Neuronal stem cell (in vitro differentiated cells): ENCODE measurements at regions not wholly inside any gene's neighbourhood (a gene's known extent, or its start where the extent isn't known, plus 50 kb on each side); places are given as distances from the start of the nearest gene placed in this dataset.

ENCODE experiments used
- DNase-seq: peaks from one replicate; pipeline ENCODE4 v3.0.0-alpha.2; 2013; ENCODE audit warnings: low spot score
- H2AFZ ChIP-seq: one replicate; pipeline ENCODE4 v1.6.1; 2013; ENCODE audit warnings: mild to moderate bottlenecking, low read length, inconsistent platforms
- H2AK5ac ChIP-seq: 2 replicates; pipeline ENCODE4 v1.6.1; 2013; ENCODE audit warnings: low read depth, mild to moderate bottlenecking, inconsistent platforms, low read length, moderate library complexity, mixed read lengths
- H2BK120ac ChIP-seq: 2 replicates; pipeline ENCODE4 v1.6.1; 2013; ENCODE audit warnings: low read depth, mild to moderate bottlenecking, inconsistent platforms, low read length, moderate library complexity, mixed read lengths
- H2BK12ac ChIP-seq: one replicate; pipeline ENCODE4 v1.6.1; 2013; ENCODE audit warnings: low read length, inconsistent platforms
- H2BK15ac ChIP-seq: 2 replicates; pipeline ENCODE4 v1.6.1; 2013; ENCODE audit warnings: mild to moderate bottlenecking, low read length, inconsistent platforms, mixed read lengths
- H2BK5ac ChIP-seq: one replicate; pipeline ENCODE4 v1.6.1; 2013; ENCODE audit warnings: inconsistent platforms, mild to moderate bottlenecking, low read length, moderate library complexity
- H3K14ac ChIP-seq: one replicate; pipeline ENCODE4 v1.6.1; 2013; ENCODE audit warnings: low read length, inconsistent platforms
- H3K18ac ChIP-seq: 2 replicates; pipeline ENCODE4 v1.6.1; 2013; ENCODE audit warnings: low read length, inconsistent platforms
- H3K23ac ChIP-seq: 2 replicates; pipeline ENCODE4 v1.6.1; 2013; ENCODE audit warnings: low read depth, mild to moderate bottlenecking, mixed read lengths, low read length, inconsistent platforms; ENCODE audit not compliant: poor library complexity
- H3K27ac ChIP-seq: replicated peaks from 3 replicates; pipeline ENCODE4 v1.5.1; 2013; ENCODE audit warnings: low read length, inconsistent platforms
- H3K27me3 ChIP-seq, 3 experiments: 2 replicates each; pipeline ENCODE4 v1.6.1; 2013; ENCODE audit warnings: low read length in 3 of 3, mild to moderate bottlenecking in 2 of 3, inconsistent platforms in 1 of 3, low read depth in 1 of 3, mixed read lengths in 1 of 3, moderate library complexity in 1 of 3; ENCODE audit not compliant: control insufficient read depth in 3 of 3, insufficient read depth in 3 of 3
- H3K36me3 ChIP-seq, 2 donors: replicated peaks in 1 of 2; 2 replicates each; pipeline ENCODE4 v1.6.1; 2013; ENCODE audit warnings: low read length in 2 of 2; ENCODE audit not compliant: control insufficient read depth in 2 of 2, insufficient read depth in 2 of 2
- H3K4ac ChIP-seq: 2 replicates; pipeline ENCODE4 v1.6.1; 2013; ENCODE audit warnings: inconsistent platforms, mild to moderate bottlenecking, low read length, moderate library complexity
- H3K4me1 ChIP-seq, 2 donors: 1 replicate in 1 of 2; 2 replicates in 1 of 2; pipeline ENCODE4 v1.6.1; 2013; ENCODE audit warnings: low read length in 2 of 2, low read depth in 1 of 2; ENCODE audit not compliant: control insufficient read depth in 2 of 2, insufficient read depth in 1 of 2
- H3K4me2 ChIP-seq: one replicate; pipeline ENCODE4 v1.6.1; 2013; ENCODE audit warnings: mild to moderate bottlenecking, low read length, inconsistent platforms; ENCODE audit not compliant: insufficient read depth, poor library complexity, severe bottlenecking
- H3K4me3 ChIP-seq, 2 donors: 2 replicates each; pipeline ENCODE4 v1.5.1; 2013; ENCODE audit warnings: low read length in 2 of 2, mild to moderate bottlenecking in 2 of 2, inconsistent platforms in 1 of 2, moderate library complexity in 1 of 2
- H3K79me1 ChIP-seq: one replicate; pipeline ENCODE4 v1.6.1; 2013; ENCODE audit warnings: low read depth, mild to moderate bottlenecking, inconsistent platforms, low read length, moderate library complexity
- H3K9ac ChIP-seq: one replicate; pipeline ENCODE4 v1.6.1; 2013; ENCODE audit warnings: mild to moderate bottlenecking, low read depth, low read length, inconsistent platforms; ENCODE audit not compliant: poor library complexity
- H3K9me3 ChIP-seq, 2 donors: replicated peaks in 1 of 2; 2 replicates each; pipeline versions ENCODE3 to v1.6.1; 2013; ENCODE audit warnings: low read length in 2 of 2, mild to moderate bottlenecking in 2 of 2, inconsistent platforms in 1 of 2, low read depth in 1 of 2, mixed read lengths in 1 of 2, moderate library complexity in 1 of 2; ENCODE audit not compliant: control insufficient read depth in 2 of 2, insufficient read depth in 1 of 2
- H4K8ac ChIP-seq: one replicate; pipeline ENCODE4 v1.6.1; 2013; ENCODE audit warnings: low read depth, mild to moderate bottlenecking, inconsistent platforms, low read length, moderate library complexity
- H4K91ac ChIP-seq: one replicate; pipeline ENCODE4 v1.6.1; 2013; ENCODE audit warnings: low read length, low read depth, mild to moderate bottlenecking, inconsistent platforms; ENCODE audit not compliant: poor library complexity
- WGBS, 2 donors: extraction: QIAGEN DNeasy Blood & Tissue Kit; methylation state at CpG; one replicate each; pipeline ENCODE4 v1.1.7; 2013; ENCODE audit warnings: missing lambda C conversion rate in 2 of 2, mixed read lengths in 1 of 2; ENCODE audit not compliant: insufficient read length in 2 of 2, insufficient replicate concordance in 1 of 2; ENCODE audit errors: extremely low coverage in 2 of 2; 5-methylcytosine and 5-hydroxymethylcytosine counted together

GRCh38 chr6:142013875-142014495 is 118.7 kb upstream of the GJE1 start:
- Histone ChIP-seq H3K4me3 (no peak overlapping the region), H3K27me3 (no peaks in the 10 kb centered on the region), H4K91ac (no peak overlapping the region), H3K9me3 (no peaks in the 10 kb centered on the region), H2AK5ac (no peak overlapping the region), H4K8ac (no peak overlapping the region), H2BK120ac (no peak overlapping the region), H2BK5ac (no peak overlapping the region), H3K4me1 (peaks cover 2 to 7% of the 10 kb centered on the region in 2 donors), H3K9ac (no peak overlapping the region), H3K4me2 (no peak overlapping the region), H3K36me3 (no peaks in the 10 kb centered on the region), H3K18ac (no peak overlapping the region), H3K27ac (no peak overlapping the region), H2BK15ac (no peak overlapping the region), H3K14ac (no peak overlapping the region), H3K23ac (no peak overlapping the region), H3K79me1 (no peaks in the 10 kb centered on the region), H2AFZ (no peak overlapping the region), H3K4ac (no peak overlapping the region), H2BK12ac (no peak overlapping the region)
- WGBS, 2 donors, result no CpG with 5 or more reads among the region's 4 CpGs
- no peak for DNase-seq

GRCh38 chr6:142013287-142013686 is 119.4 kb upstream of the GJE1 start:
- no peak overlapping the region for H3K23ac ChIP-seq
- H3K27ac ChIP-seq, result no peak overlapping the region
- no peaks in the 10 kb centered on the region for H3K9me3 ChIP-seq
- no peak overlapping the region for H3K18ac ChIP-seq
- H3K9ac ChIP-seq, result no peak overlapping the region
- H3K4me1 ChIP-seq, result peaks cover 2 to 7% of the 10 kb centered on the region in 2 donors
- no peak overlapping the region for H2BK15ac ChIP-seq
- H4K91ac ChIP-seq, result no peak overlapping the region
- no peak for DNase-seq
- no peak overlapping the region for H3K4me3 ChIP-seq
- no peak overlapping the region for H2BK12ac ChIP-seq
- H3K36me3 ChIP-seq, result no peaks in the 10 kb centered on the region
- no peak overlapping the region for H2AK5ac ChIP-seq
- no peak overlapping the region for H2BK5ac ChIP-seq
- no peak overlapping the region for H3K4ac ChIP-seq
- H3K4me2 ChIP-seq, result no peak overlapping the region
- H2AFZ ChIP-seq, result no peak overlapping the region
- no peaks in the 10 kb centered on the region for H3K27me3 ChIP-seq
- no peak overlapping the region for H4K8ac ChIP-seq
- no peak overlapping the region for H3K14ac ChIP-seq
- H2BK120ac ChIP-seq, result no peak overlapping the region
- H3K79me1 ChIP-seq, result no peaks in the 10 kb centered on the region

GRCh38 chr6:142011775-142012174 is 121.0 kb upstream of the GJE1 start:
- Histone ChIP-seq H3K27me3 (no peaks in the 10 kb centered on the region), H3K27ac (no peak overlapping the region), H3K18ac (no peak overlapping the region), H3K36me3 (no peaks in the 10 kb centered on the region), H2BK15ac (no peak overlapping the region), H4K8ac (no peak overlapping the region), H3K14ac (no peak overlapping the region), H2AFZ (no peak overlapping the region), H3K4ac (no peak overlapping the region), H2BK12ac (no peak overlapping the region), H2BK5ac (no peak overlapping the region), H3K9me3 (no peaks in the 10 kb centered on the region), H2BK120ac (no peak overlapping the region), H3K4me1 (peaks cover 2 to 7% of the 10 kb centered on the region in 2 donors), H3K79me1 (no peaks in the 10 kb centered on the region), H3K4me2 (no peak overlapping the region), H3K23ac (no peak overlapping the region), H3K9ac (no peak overlapping the region), H2AK5ac (no peak overlapping the region), H3K4me3 (no peak overlapping the region), H4K91ac (no peak overlapping the region)
- DNase-seq, result no peak
- WGBS, 2 donors, result no CpG with 5 or more reads among the region's 1 CpG

GRCh38 chr6:142011156-142011555 is 121.6 kb upstream of the GJE1 start:
- Histone ChIP-seq H3K9me3 (no peaks in the 10 kb centered on the region), H4K91ac (no peak overlapping the region), H3K4me3 (no peak overlapping the region), H2AK5ac (no peak overlapping the region), H3K79me1 (no peaks in the 10 kb centered on the region), H3K14ac (no peak overlapping the region), H2BK15ac (no peak overlapping the region), H3K4me1 (peaks cover 2 to 7% of the 10 kb centered on the region in 2 donors), H3K18ac (no peak overlapping the region), H3K23ac (no peak overlapping the region), H2AFZ (no peak overlapping the region), H3K4ac (no peak overlapping the region), H3K27ac (no peak overlapping the region), H3K9ac (no peak overlapping the region), H3K27me3 (no peaks in the 10 kb centered on the region), H3K4me2 (no peak overlapping the region), H4K8ac (no peak overlapping the region), H3K36me3 (no peaks in the 10 kb centered on the region), H2BK120ac (no peak overlapping the region), H2BK12ac (no peak overlapping the region), H2BK5ac (no peak overlapping the region)
- no peak for DNase-seq
